HL-60/S4 treated with phorbol 12-myristate 13-acetate at 8.2 ng/mL for 4 days and 3 days (cell line): ENCODE measurements at regions not wholly inside any gene's neighbourhood (a gene's known extent, or its start where the extent isn't known, plus 50 kb on each side); places are given as distances from the start of the nearest gene placed in this dataset.
"Not testable (repeated sequence)": the region's sequence is repeated elsewhere in the genome, so short reads cannot be mapped to it uniquely, and the experiment has no call there.

Source experiments
- in situ Hi-C: fragments of 300-500 bp; cut with MboI; formaldehyde crosslinking; loops from 2 replicates; pipeline ENCODE4 v1.15.0; 2022; ENCODE audit warnings: low sequenced_read_pairs

GRCh38 chr11:87879118-87879517, 296.1 kb downstream of the RAB38 start:
- in situ Hi-C loops = no loop called here

GRCh38 chr11:87878373-87878825, 296.8 kb downstream of the RAB38 start:
- in situ Hi-C loops = no loop called here

DNA sequence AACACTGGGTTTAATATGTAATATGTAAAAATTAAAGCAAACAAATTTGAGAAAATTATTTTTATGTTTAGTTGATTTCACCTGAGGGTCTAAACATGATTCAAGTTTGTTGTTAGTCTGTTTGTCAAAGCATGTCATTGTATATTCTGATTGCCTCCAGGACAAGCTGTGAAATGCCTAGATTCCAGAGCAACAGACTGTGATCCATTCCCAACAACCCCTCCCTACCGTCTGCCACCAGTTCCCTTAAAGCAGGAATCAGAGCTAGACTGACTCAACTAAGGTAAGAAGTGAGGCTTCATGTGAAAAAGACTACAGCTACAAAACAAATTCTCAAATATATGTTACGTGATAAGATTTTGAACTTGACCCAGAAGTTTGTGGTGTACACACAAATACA, 304.2 kb downstream of the RAB38 start:
- in situ Hi-C loops = no loop called here

- in situ Hi-C loops = no loop called here
Observed at GRCh38 chr11:87870086-87870485, 305.2 kb downstream of the RAB38 start.

- in situ Hi-C loops = no loop called here
Observed at GRCh38 chr11:87866951-87867350, 308.3 kb downstream of the RAB38 start.

DNA sequence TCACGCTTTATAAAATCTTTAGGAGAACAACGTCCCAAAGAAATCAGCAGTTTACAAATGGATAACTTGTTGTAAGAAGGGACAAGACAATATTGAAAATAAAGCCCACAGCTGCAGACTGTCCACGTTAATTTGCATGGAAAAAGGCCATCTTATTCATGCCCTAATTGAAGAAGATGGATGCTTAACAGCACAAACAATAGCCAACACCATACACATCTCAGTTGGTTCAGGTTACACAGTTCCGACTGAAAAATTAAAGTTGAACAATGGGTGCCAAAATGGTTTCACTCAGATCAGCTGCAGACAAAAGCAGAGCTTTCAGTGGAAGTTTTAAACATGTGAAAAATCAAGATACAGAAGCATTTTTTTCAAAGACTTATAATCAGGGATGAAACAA, 314.2 kb downstream of the RAB38 start:
- in situ Hi-C loops = no loop called here

DNA sequence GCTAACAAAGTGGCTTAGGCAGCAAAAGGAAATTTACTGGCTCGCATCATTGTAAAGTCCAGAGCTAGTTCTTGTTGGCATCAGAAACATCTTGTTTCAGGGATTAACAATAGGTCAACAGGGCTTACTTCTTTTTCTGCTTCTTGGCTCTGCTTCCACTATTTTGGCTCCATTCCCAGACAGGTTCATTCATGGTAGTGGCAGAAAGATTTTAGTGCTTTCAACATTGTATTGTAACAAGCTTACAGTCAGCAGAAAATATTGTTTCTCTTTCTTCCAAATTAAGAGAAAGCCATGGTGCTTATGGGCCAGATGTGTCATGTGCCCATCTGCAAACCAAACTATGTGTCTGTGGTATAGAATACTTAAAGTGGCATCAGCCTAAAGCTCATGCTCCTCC, 315.6 kb downstream of the RAB38 start:
- in situ Hi-C loops = no loop called here

DNA sequence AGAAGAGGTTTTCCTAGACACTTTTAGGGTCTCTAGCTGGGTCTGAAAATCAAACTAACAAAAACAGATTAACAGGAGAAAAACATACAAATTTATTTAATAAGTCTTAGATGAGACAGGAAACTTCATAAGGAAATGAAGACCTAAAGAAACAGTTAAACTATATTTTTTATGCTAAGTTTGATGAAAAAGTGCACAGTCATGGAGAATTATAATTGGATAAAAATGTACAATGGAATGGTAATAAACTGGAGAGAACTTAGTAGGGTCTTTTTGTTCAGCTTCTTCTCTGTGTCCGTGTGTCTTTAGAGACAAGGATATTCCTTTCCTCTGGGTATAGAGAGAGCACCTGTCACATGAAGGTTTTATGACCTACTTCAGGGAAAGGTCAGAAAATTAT, 323.4 kb downstream of the RAB38 start:
- in situ Hi-C loops = no loop called here

GRCh38 chr11:87851234-87851633, 324.0 kb downstream of the RAB38 start:
- in situ Hi-C loops = no loop called here

- in situ Hi-C loops = no loop called here
Observed at GRCh38 chr11:87849216-87849615, 326.0 kb downstream of the RAB38 start.

- in situ Hi-C loops = no loop called here
Observed at GRCh38 chr11:87840786-87841185, 334.5 kb downstream of the RAB38 start.

DNA sequence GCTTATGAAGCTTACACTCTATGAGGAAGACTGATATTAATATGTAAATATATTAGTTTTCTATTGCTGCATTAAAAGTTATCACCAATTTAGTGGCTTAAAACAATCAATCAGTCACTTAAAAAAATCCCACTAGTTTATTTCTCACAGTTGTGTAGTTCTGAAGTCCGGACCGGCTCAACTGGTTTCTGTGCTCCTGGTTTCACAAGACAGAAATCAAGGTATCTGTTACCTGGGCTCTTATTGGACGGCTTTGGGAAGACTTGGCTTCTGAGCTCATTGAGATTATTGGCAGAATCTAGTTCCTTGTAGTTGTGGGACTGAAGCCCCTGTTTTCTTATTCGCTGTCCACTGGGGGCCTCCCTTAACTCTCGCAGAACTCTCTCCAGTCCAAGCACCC, 343.0 kb downstream of the RAB38 start:
- in situ Hi-C loops = no loop called here

GRCh38 chr11:87820011-87820410, 355.2 kb downstream of the RAB38 start:
- in situ Hi-C loops = no loop called here

- in situ Hi-C loops = no loop called here
Observed at GRCh38 chr11:87819151-87819550, 356.1 kb downstream of the RAB38 start.

- in situ Hi-C loops = no loop called here
Observed at GRCh38 chr11:87812571-87813365, 362.5 kb downstream of the RAB38 start.

DNA sequence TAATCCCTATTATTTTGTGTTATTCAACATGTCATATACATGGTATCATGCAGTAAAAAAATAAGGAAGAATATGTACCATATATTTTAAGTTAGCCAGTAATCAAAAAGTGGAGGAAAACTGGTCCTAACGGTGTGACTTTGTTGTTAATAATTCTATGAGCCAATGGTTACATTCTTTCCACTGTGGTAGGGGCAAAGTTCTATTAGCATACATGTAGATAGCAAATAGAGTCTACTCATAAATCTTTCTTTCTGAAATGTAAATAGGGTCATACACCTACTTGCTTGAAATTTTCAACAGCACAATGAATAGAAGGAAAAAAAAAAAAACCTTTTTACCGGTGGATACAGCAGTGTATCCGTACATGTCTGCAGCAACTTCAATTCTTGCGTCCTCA, 364.8 kb downstream of the RAB38 start:
- in situ Hi-C loops = no loop called here

- in situ Hi-C loops = no loop called here
Observed at GRCh38 chr11:87809256-87809655, 366.0 kb downstream of the RAB38 start.

- in situ Hi-C loops = no loop called here
Observed at GRCh38 chr11:87804176-87804575, 371.1 kb downstream of the RAB38 start.

DNA sequence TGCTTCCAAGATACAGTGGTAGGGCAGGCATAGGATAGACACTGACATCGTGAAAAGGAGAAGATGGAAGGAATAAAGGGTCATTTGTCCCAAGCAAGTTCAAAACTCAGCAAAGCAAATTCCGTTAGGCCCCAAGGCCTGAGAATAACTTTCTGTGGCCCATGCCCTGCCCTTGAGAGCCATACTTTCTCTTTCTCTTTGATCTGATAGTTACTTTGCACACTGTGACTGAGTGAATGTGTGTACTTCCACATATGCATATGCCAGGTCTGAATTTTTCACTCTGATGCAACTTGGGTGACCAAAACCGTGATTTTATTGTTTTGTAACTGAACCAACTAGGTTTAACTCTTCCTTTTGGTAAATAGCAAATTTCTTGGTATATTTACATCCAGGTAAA, 371.5 kb downstream of the RAB38 start:
- in situ Hi-C loops = no loop called here

GRCh38 chr11:87784862-87785261, 390.4 kb downstream of the RAB38 start:
- in situ Hi-C loops = not testable (repeated sequence)

DNA sequence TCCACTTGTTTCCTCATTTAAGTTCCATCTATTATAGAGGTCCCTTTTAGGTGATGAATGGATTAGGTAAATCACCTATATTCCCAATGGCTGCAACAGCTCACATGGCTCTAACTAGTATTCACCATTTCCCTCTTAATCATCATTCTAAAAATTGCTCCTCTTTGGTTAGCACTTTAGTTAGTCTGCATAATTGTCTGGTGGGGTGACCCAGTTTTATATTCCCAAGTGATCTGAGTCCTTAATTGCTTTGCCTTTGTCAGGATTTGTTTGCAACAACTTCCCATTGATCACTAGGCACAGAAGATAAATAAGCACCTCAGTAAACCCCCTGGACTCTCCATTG, 395.2 kb downstream of the RAB38 start:
- in situ Hi-C loops = no loop called here

GRCh38 chr11:87779276-87780067, 395.8 kb downstream of the RAB38 start:
- in situ Hi-C loops = no loop called here
